Testis (tissue), 2 donors: ENCODE measurements at regions not wholly inside any gene's neighbourhood (a gene's known extent, or its start where the extent isn't known, plus 50 kb on each side); places are given as distances from the start of the nearest gene placed in this dataset.

Experiments
- DNase-seq: peaks from one replicate; pipeline ENCODE4 v3.0.0-alpha.2; 2019
- H3K27ac ChIP-seq, 2 donors: fragments of 200-600 bp; sonication (generic); one replicate each; pipeline ENCODE4 v1.5.1; 2019
- H3K27me3 ChIP-seq: fragments of 200-600 bp; sonication (generic); one replicate; pipeline ENCODE4 v1.5.1; 2019
- H3K36me3 ChIP-seq: fragments of 200-600 bp; sonication (generic); one replicate; pipeline ENCODE4 v1.5.1; 2017; ENCODE audit warnings: low read depth; ENCODE audit errors: missing control alignments
- H3K4me1 ChIP-seq: fragments of 200-600 bp; sonication (generic); one replicate; pipeline ENCODE4 v1.5.1; 2019
- H3K4me3 ChIP-seq, 2 donors: fragments of 200-600 bp; sonication (generic); one replicate each; pipeline ENCODE4 v1.5.1; 2017 to 2019
- H3K9me3 ChIP-seq: fragments of 200-600 bp; sonication (generic); one replicate; pipeline ENCODE4 v1.5.1; 2017
- CTCF ChIP-seq, 3 experiments: fragments of 450-650 bp in 2 of 3; fragments of 200-600 bp in 1 of 3; sonication (generic) in 1 of 3; IDR thresholded peaks; one replicate each; pipeline ENCODE4 v1.5.1; 2016 to 2019; ENCODE audit warnings: antibody characterized with exemption in 3 of 3, mild to moderate bottlenecking in 2 of 3, moderate library complexity in 1 of 3
- POLR2A ChIP-seq: fragments of 450-650 bp; IDR thresholded peaks from one replicate; pipeline ENCODE4 v1.6.1; 2017; ENCODE audit warnings: antibody characterized with exemption, mild to moderate bottlenecking, moderate library complexity
- WGBS, 2 donors: methylation state at CpG; one replicate each; pipeline ENCODE4 v1.1.5; 2018; 5-methylcytosine and 5-hydroxymethylcytosine counted together
- intact Hi-C: fragments of 100-400 bp; cut with DNase I; formaldehyde crosslinking; loops from one replicate; pipeline ENCODE4 v1.15.1; 2023; ENCODE audit warnings: low total_unique reads

- Histone ChIP-seq H3K27ac (no peak overlapping the region), H3K9me3 (no peaks in the 10 kb centered on the region), H3K4me1 (no peaks in the 10 kb centered on the region), H3K36me3 (no peaks in the 10 kb centered on the region), H3K27me3 (no peaks in the 10 kb centered on the region), H3K4me3 (no peak overlapping the region)
- no peak for DNase-seq
- intact Hi-C loops: no loop called here
- 78% methylated on average over 3 of the region's 3 CpGs for WGBS, 2 donors
- TF ChIP-seq POLR2A: no peak
- TF ChIP-seq CTCF (IDR thresholded peaks at IDR 0.05): no peak
Observed at GRCh38 chr2:108115868-108116267, 123.9 kb upstream of the SULT1C3 start.

- Histone ChIP-seq H3K27me3 (no peaks in the 10 kb centered on the region), H3K27ac (no peak overlapping the region), H3K4me3 (no peak overlapping the region), H3K9me3 (no peaks in the 10 kb centered on the region), H3K36me3 (no peaks in the 10 kb centered on the region), H3K4me1 (no peaks in the 10 kb centered on the region)
- intact Hi-C loops: no loop called here
- no peak for DNase-seq
- WGBS, 2 donors: 61 to 84% methylated on average over 2 of the region's 2 CpGs
- no peak for TF ChIP-seq POLR2A
Observed at GRCh38 chr2:108118996-108119395, 120.8 kb upstream of the SULT1C3 start.

GRCh38 chr2:108119492-108119891 lies 120.3 kb upstream of the SULT1C3 start:
- H3K4me1 ChIP-seq: no peaks in the 10 kb centered on the region
- TF ChIP-seq POLR2A (no peak), CTCF (IDR thresholded peaks at IDR 0.05) (no peak)
- 86 to 93% methylated on average over 3 of the region's 3 CpGs for WGBS, 2 donors
- H3K36me3 ChIP-seq: no peaks in the 10 kb centered on the region
- no peak for DNase-seq
- intact Hi-C loops: no loop called here
- no peak overlapping the region for H3K27ac ChIP-seq
- no peaks in the 10 kb centered on the region for H3K27me3 ChIP-seq
- no peak overlapping the region for H3K4me3 ChIP-seq
- no peaks in the 10 kb centered on the region for H3K9me3 ChIP-seq

- TF ChIP-seq CTCF (IDR thresholded peaks at IDR 0.05): no peak
- no peak for TF ChIP-seq POLR2A
- Histone ChIP-seq H3K4me3 (no peak overlapping the region), H3K27me3 (no peaks in the 10 kb centered on the region), H3K9me3 (no peaks in the 10 kb centered on the region), H3K4me1 (no peaks in the 10 kb centered on the region), H3K36me3 (no peaks in the 10 kb centered on the region), H3K27ac (no peak overlapping the region)
- 32 to 47% methylated on average over 4 of the region's 4 CpGs for WGBS, 2 donors
- DNase-seq: no peak
- intact Hi-C loops: no loop called here
Observed at GRCh38 chr2:108124736-108125495, 114.9 kb upstream of the SULT1C3 start.

GRCh38 chr2:108125581-108125980 lies 114.2 kb upstream of the SULT1C3 start:
- Histone ChIP-seq H3K27me3 (no peaks in the 10 kb centered on the region), H3K9me3 (no peaks in the 10 kb centered on the region), H3K4me3 (no peak overlapping the region), H3K36me3 (no peaks in the 10 kb centered on the region), H3K4me1 (no peaks in the 10 kb centered on the region), H3K27ac (no peak overlapping the region)
- WGBS, 2 donors: 49 to 58% methylated on average over 1 of the region's 1 CpG
- no peak for DNase-seq
- no peak for TF ChIP-seq CTCF (IDR thresholded peaks at IDR 0.05)
- TF ChIP-seq POLR2A: no peak
- intact Hi-C loops: no loop called here
